Heart left ventricle (tissue), 13 donors: ENCODE measurements at regions not wholly inside any gene's neighbourhood (a gene's known extent, or its start where the extent isn't known, plus 50 kb on each side); places are given as distances from the start of the nearest gene placed in this dataset.
"Not testable (repeated sequence)": the region's sequence is repeated elsewhere in the genome, so short reads cannot be mapped to it uniquely, and the experiment has no call there.

Source experiments
- CTCF ChIP-seq, 12 donors: fragments of 200-600 bp; sonication (generic) in 4 of 12; IDR thresholded peaks; one replicate each; pipeline versions ENCODE4 v1.5.0 to v1.8.0; 2018 to 2022; ENCODE audit warnings: antibody characterized with exemption in 12 of 12, mild to moderate bottlenecking in 5 of 12
- POLR2A ChIP-seq, 2 donors: fragments of 450-650 bp; IDR thresholded peaks; one replicate each; pipeline ENCODE4 v1.6.1; 2017; ENCODE audit warnings: antibody characterized with exemption in 2 of 2, mild to moderate bottlenecking in 2 of 2, moderate library complexity in 2 of 2
- donor health status: ischemic (EF 13 %, LVEDD 7.1; RV severe dilation, severe dysfunction).
- donor health status: DM: no; HTN: yes; CAD: no.
- donor health status: DM: no; HTN: no; CAD: no.
- donor health status: ischemic (EF 25% LVEDD 6.9; RV normal size, moderate dysfunction).
- donor health status: ischemic (EF 25% LVEDD 5.7; RV mildly dilated, moderate dysfunction).
- donor health status: ischemic (EF 35%, LVEDD 5.7; RV mildly dilated, moderate dysfunction).
- donor health status: nonischemic (EF 11% LVEDD 7.7; RV severe dilation, severe dysfunction).
- donor health status: DM: yes; HTN: yes; CAD: no.
- donor health status: PGD.
- donor health status: ischemic (EF 29% LVEDD 5.4; RV normal size, mild dysfunction).
- donor health status: nonischemic (EF 23%, LVEDD 6.1; RV moderate dilation, normal function).

GRCh38 chr3:112696244-112696643 is 55.3 kb upstream of the CCDC80 start:
- TF ChIP-seq CTCF, POLR2A (IDR thresholded peaks at IDR 0.05): not testable (repeated sequence)
